Memory B cell (primary cell): ENCODE measurements at regions not wholly inside any gene's neighbourhood (a gene's known extent, or its start where the extent isn't known, plus 50 kb on each side); places are given as distances from the start of the nearest gene placed in this dataset.

Source experiments
- ATAC-seq: fragments of 150-1000 bp; cut with Tn5 transposase; 2 replicates; pipeline ENCODE4 v1.10.0; 2021; ENCODE audit warnings: low read depth, mild to moderate bottlenecking, moderate library complexity
- DNase-seq, 2 donors: peaks; one replicate each; pipeline ENCODE4 v3.0.0; 2022; ENCODE audit warnings: low spot score in 2 of 2
- H3K27ac Mint-ChIP-seq: one replicate; pipeline ENCODE4 v1.8.0; 2022; ENCODE audit warnings: mild to moderate bottlenecking, moderate library complexity, mixed read lengths
- H3K27me3 Mint-ChIP-seq: one replicate; pipeline ENCODE4 v1.8.0; 2022; ENCODE audit warnings: mixed read lengths
- H3K36me3 Mint-ChIP-seq: one replicate; pipeline ENCODE4 v1.8.0; 2022; ENCODE audit warnings: mild to moderate bottlenecking, mixed read lengths
- H3K4me1 Mint-ChIP-seq: one replicate; pipeline ENCODE4 v1.8.0; 2022; ENCODE audit warnings: mixed read lengths
- H3K4me3 Mint-ChIP-seq: one replicate; pipeline ENCODE4 v1.8.0; 2022; ENCODE audit warnings: mild to moderate bottlenecking, moderate library complexity, mixed read lengths
- H3K9me3 Mint-ChIP-seq: one replicate; pipeline ENCODE4 v1.8.0; 2022; ENCODE audit warnings: mixed read lengths

- Mint-ChIP-seq H3K4me1 (no peaks in the 10 kb centered on the region), H3K9me3 (peaks cover 2% of the 10 kb centered on the region), H3K27me3 (peaks cover 5% of the 10 kb centered on the region), H3K27ac (no peak overlapping the region), H3K36me3 (no peaks in the 10 kb centered on the region), H3K4me3 (no peak overlapping the region)
- no peak for DNase-seq
- ATAC-seq, result no peak
These were observed 107.9 kb downstream of the DACT2 start for GRCh38 chr6:168211681-168212080.

DNA sequence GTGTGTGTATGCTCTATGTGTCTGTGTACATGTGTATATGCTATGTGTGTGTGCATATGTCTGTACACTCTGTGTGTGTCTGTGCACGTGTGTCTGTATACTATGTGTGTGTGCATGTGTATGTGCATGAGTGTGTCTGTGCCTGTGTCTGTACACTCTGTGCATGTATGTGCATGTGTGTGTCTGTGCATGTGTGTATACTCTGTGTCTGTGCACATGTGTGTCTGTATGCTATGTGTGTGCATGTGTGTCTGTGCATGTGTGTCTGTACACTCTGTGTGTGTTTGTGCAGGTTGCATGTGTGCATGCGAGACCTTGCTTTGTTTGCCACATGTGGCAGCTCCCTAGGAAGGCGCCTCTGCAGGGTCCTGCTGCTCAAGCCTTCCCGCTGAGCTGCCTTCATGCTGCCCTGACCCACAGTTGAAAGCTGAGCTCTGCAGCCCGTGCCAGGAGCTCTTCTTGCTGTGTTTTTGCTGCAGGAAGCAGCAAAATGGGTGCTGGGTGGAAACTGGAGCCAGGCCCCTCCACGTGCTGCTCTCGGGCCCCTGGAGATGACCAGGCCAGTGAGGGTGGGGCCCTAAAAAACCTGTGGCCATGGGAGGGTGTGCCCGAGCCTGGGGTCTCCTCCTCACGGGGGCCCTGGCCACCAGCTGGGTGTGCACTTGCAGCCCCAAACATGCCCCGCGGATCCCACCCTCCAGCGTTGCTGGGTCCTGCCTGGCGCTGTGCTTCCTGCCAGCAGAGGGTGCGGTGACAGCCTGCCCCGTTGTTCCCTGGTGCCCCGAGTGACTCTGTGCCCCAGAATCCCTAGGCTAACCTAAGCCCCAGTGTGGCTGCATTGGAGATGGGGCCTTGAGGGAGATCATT is 109.1 kb downstream of the DACT2 start:
- no peak for DNase-seq
- Mint-ChIP-seq H3K27ac (no peak overlapping the region), H3K4me3 (no peak overlapping the region), H3K36me3 (no peaks in the 10 kb centered on the region), H3K4me1 (no peaks in the 10 kb centered on the region), H3K27me3 (peaks cover 5% of the 10 kb centered on the region), H3K9me3 (peaks cover 2% of the 10 kb centered on the region)
- no peak for ATAC-seq

DNA sequence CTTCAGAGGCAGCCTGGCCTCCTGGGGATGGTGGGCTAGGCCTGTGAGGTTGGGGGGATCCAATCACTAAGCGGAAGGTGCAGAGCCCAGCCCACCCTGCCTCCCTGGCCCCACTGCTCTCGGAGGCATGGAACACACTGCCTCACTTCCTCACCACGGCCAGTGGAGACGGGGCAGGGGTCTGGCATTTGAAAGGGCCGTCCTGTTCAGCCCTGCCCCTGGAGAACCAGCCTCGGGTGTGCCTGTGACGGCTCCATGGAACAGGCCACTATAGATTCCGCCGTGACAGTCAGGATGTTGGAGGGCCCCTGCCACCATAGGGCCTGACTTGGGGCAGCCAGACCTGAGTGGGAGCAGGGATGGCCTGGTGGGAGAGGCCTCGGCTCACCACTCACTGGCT is 110.2 kb downstream of the DACT2 start:
- DNase-seq (no peak), ATAC-seq (no peak)
- no peaks in the 10 kb centered on the region for H3K4me1 Mint-ChIP-seq
- H3K9me3 Mint-ChIP-seq, result peaks cover 2% of the 10 kb centered on the region
- peaks cover 5% of the 10 kb centered on the region for H3K27me3 Mint-ChIP-seq
- H3K4me3 Mint-ChIP-seq, result no peak overlapping the region
- H3K36me3 Mint-ChIP-seq, result no peaks in the 10 kb centered on the region
- no peak overlapping the region for H3K27ac Mint-ChIP-seq

DNA sequence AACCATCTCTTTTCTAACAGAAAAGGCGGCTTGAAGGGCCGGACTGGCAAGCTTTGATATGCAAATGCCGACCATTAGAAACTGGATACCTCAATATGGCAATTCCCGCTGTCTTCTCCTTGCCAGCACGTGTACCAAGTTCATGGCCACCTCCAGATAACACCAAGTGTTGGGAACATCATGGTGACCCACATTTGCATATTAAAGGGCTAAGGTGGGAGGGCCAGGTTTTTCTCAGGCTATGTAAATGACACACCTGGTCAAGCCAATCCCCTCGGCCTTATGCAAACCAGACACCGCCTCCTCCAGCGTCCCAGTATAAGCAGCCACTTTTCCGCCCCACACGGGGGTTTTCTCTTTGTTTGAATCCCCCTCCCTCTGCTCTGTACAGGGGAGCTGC is 110.7 kb downstream of the DACT2 start:
- H3K9me3 Mint-ChIP-seq, result peaks cover 6% of the 10 kb centered on the region
- no peak for DNase-seq
- peaks cover 5% of the 10 kb centered on the region for H3K27me3 Mint-ChIP-seq
- H3K4me1 Mint-ChIP-seq, result no peaks in the 10 kb centered on the region
- no peak overlapping the region for H3K27ac Mint-ChIP-seq
- no peak for ATAC-seq
- H3K4me3 Mint-ChIP-seq, result no peak overlapping the region
- H3K36me3 Mint-ChIP-seq, result no peaks in the 10 kb centered on the region

DNA sequence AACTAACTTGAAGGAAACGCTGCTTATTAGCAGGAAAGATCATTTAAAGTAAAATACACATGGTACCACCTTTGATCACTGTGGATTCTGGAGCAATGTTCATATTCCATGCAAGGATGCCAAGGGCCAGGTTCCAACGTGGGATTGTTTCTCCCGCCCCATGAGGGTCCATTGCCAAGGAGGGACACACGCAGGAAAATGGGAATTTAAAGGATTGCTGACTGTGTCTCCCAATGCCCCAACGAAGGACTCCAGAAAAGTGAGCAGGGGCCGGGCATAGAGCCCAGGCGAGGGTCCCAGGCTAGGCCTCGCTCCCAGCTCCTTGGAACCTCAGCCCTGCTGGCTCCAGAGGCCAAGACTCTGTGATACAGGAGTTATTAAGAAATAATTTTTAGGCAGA is 111.2 kb downstream of the DACT2 start:
- ATAC-seq (no peak), DNase-seq (no peak)
- Mint-ChIP-seq H3K9me3 (peaks cover 8% of the 10 kb centered on the region), H3K36me3 (no peaks in the 10 kb centered on the region), H3K27ac (no peak overlapping the region), H3K4me3 (no peak overlapping the region), H3K4me1 (no peaks in the 10 kb centered on the region), H3K27me3 (peaks cover 5% of the 10 kb centered on the region)

- DNase-seq (no peak), ATAC-seq (no peak)
- Mint-ChIP-seq H3K9me3 (peaks cover 8% of the 10 kb centered on the region), H3K4me1 (no peaks in the 10 kb centered on the region), H3K27ac (no peak overlapping the region), H3K27me3 (peaks cover 5% of the 10 kb centered on the region), H3K4me3 (no peak overlapping the region), H3K36me3 (no peaks in the 10 kb centered on the region)
These were observed 112.0 kb downstream of the DACT2 start for GRCh38 chr6:168207421-168208175.

DNA sequence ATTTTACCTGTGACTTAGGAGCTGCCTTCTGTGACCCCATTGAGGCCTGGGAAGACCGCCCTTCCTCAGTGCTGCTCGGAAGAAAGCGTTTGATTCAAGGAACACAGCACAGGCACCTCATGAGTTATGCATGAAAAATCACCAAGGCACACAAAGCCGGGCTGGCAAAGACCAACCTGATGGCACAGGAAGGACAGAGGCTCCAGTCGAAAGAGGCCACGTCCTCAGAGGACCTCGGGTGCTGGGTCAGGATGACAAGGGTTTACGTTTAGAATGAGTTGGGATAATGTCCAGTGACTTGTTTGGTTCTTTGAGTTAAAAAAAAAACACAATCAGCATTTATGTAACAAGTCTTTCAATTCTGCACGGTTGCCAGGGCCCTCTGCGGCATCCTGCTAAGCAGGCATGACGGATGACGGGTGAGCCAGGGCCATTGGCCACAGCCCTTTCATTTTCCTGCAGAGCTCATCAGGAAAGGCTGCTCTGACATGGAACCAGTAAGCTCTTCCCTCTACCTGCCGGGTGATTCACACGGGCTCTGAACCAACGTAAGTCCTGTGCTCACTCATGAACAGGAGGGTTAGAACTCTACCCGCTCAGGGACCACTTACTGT is 112.8 kb downstream of the DACT2 start:
- H3K4me1 Mint-ChIP-seq, result no peaks in the 10 kb centered on the region
- H3K27me3 Mint-ChIP-seq, result peaks cover 5% of the 10 kb centered on the region
- DNase-seq (no peak), ATAC-seq (no peak)
- H3K27ac Mint-ChIP-seq, result no peak overlapping the region
- no peak overlapping the region for H3K4me3 Mint-ChIP-seq
- H3K9me3 Mint-ChIP-seq, result peaks cover 8% of the 10 kb centered on the region
- H3K36me3 Mint-ChIP-seq, result no peaks in the 10 kb centered on the region

DNA sequence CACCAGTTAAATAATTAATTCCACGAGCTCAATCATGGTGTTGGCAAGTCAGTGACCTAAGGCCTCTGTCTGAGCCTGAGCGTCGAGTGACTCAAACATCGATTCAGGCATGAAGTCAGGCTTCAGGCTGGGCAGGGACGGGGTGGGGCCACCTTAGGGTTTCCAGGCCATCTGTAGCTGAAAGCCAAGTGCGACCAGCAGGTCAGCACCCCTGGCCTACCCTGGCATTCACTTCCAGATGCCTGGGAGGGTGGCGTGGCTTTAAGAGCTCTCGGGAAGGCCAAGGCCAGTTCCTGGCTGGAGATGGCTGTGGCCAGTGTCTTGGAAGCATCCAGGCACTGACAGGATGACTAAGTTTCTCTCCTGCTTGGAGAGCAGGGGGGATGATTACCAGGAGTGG is 113.4 kb downstream of the DACT2 start:
- Mint-ChIP-seq H3K9me3 (peaks cover 8% of the 10 kb centered on the region), H3K4me1 (no peaks in the 10 kb centered on the region), H3K27ac (no peak overlapping the region), H3K36me3 (no peaks in the 10 kb centered on the region), H3K4me3 (no peak overlapping the region), H3K27me3 (peaks cover 5% of the 10 kb centered on the region)
- no peak for DNase-seq
- ATAC-seq, result no peak

GRCh38 chr6:168201799-168202198 is 117.8 kb downstream of the DACT2 start:
- ATAC-seq, result no peak
- Mint-ChIP-seq H3K27me3 (no peaks in the 10 kb centered on the region), H3K4me1 (no peaks in the 10 kb centered on the region), H3K9me3 (peaks cover 6% of the 10 kb centered on the region), H3K4me3 (no peak overlapping the region), H3K27ac (no peak overlapping the region), H3K36me3 (no peaks in the 10 kb centered on the region)
- DNase-seq, result no peak

DNA sequence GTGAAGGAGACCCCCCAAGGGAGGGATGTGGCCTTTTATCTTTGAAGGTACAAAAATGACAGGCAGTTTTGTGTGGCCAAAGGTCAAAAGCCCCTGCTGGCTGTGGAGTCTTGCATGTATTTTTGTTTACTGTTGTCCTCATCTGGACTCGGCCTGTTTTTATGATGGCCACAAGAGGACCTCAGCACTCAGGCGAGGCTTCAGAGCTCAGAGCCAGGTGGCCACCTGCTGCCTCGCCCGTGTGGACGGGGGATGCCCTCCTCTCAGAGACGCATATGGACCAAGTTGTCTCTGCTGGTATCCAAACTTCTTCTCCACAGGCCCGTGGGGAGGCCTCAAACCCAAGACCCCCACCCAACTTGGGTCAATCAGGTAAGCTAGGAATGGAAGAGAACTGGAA is 118.2 kb downstream of the DACT2 start:
- Mint-ChIP-seq H3K9me3 (peaks cover 6% of the 10 kb centered on the region), H3K4me3 (no peak overlapping the region), H3K27ac (no peak overlapping the region), H3K27me3 (no peaks in the 10 kb centered on the region), H3K36me3 (no peaks in the 10 kb centered on the region), H3K4me1 (no peaks in the 10 kb centered on the region)
- DNase-seq, result no peak
- ATAC-seq, result no peak

DNA sequence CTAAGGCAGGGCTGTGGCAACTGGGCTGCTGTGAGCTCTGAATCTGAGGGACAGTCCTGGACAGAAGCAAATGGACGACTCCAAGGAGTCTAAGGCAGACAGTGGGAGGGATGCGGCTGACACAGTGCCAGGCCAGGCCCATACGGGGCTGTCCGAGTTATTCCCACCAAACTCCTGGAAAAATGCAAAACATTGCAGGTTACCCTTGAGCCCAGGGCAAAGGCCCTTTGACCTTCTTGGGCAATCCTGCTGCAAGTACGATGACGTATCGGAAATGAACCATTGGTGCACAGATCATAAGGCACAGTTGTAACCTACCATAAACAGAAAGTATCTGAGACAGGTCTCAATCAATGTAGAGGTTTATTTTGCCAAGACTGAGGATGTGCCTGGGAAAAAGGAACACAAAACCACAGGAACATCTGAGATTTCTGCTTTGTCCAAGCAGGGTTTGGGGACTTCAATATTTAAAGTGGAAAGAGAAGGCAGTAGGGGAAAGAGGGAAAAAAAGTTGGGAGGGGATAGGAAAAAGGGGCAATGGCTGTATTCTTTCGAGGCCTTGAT is 118.9 kb downstream of the DACT2 start:
- ATAC-seq (no peak), DNase-seq (no peak)
- Mint-ChIP-seq H3K27me3 (no peaks in the 10 kb centered on the region), H3K36me3 (no peaks in the 10 kb centered on the region), H3K4me1 (no peaks in the 10 kb centered on the region), H3K4me3 (no peak overlapping the region), H3K9me3 (peaks cover 6% of the 10 kb centered on the region), H3K27ac (no peak overlapping the region)

DNA sequence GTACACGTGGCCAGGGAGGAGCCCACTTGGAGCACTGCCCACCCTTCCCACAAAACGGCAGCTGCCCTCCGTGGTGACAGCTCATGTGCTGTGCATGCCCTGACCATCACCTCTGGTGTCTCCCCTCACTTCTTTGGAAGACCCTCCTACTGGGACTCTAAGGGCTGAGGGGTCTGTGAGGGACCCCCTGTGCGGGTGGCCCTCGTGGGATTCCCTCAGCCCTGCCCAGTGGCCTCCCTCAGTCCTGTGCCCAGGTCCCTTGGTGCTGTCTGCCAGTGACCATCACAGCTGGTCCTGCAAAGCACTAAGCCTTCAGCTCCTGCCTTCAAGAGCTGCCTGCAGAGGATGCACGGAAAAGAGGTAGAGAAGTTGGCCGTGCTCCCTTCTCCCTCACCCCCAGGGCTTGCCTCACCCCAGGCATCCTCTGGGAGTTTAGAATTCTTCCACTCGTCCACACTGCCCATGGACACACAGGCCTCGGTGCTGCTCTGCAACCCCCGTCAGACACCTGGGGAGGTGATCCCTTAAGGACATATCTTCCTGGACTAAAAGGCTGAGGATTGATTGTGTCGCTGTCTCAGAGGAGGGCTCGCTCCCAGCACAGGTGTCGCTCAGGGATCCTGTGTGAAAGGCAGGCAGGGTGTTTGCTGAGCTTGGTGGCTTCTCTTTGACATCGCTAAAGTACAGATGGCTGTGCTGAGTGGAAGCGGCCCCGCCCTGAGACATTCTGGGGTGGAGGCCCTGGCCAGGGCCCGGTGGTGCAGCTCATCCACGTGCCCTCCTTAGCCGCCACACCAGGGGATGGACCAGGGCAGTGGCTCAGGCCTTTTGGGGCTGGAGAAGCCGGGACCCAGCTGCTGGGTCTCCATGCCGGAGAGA is 119.5 kb upstream of the FRMD1 start:
- no peaks in the 10 kb centered on the region for H3K36me3 Mint-ChIP-seq
- H3K4me1 Mint-ChIP-seq, result no peaks in the 10 kb centered on the region
- no peak overlapping the region for H3K27ac Mint-ChIP-seq
- H3K9me3 Mint-ChIP-seq, result peaks cover under 1% of the 10 kb centered on the region
- ATAC-seq, result no peak
- H3K4me3 Mint-ChIP-seq, result no peak overlapping the region
- no peak for DNase-seq
- H3K27me3 Mint-ChIP-seq, result peaks cover 2% of the 10 kb centered on the region

DNA sequence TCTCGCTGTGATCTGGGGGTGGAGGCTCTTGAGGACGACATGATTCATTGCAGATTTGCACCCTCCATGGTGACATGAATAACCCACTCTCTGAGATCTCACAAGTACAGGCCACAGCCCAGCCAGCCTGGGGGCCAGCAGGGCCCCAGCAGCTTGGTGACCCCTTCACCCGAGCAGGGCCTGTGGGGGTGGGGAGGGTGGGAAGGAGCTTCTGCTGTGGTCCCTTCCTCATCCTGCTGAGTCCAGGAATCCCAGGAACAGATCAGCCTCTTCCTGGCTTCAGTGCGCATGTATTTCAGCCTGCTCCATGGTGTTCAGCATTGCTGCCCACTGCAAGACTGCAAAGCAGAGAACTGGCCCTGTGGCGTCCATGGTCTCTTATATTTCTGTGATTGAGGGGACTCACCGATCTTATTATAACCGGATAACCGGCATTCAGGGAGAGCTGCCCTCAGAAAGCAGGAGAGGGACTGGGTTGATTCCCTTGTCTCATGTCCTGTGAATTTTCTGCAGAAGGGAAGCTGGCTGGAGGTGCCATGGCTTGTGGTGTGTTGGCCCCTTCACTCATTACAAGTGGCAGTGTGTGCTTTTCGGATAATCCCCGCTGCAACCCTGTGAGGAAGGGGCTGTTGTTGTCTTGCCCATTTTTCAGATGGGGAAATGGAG is 118.8 kb upstream of the FRMD1 start:
- peaks cover 6% of the 10 kb centered on the region for H3K27me3 Mint-ChIP-seq

More for the DNA sequence above, 118.8 kb upstream of the FRMD1 start:
- DNase-seq (no peak), ATAC-seq (no peak)
- H3K4me3 Mint-ChIP-seq, result no peak overlapping the region
- no peaks in the 10 kb centered on the region for H3K4me1 Mint-ChIP-seq
- no peaks in the 10 kb centered on the region for H3K36me3 Mint-ChIP-seq
- no peak overlapping the region for H3K27ac Mint-ChIP-seq
- no peaks in the 10 kb centered on the region for H3K9me3 Mint-ChIP-seq
